ENCODE measurements at regions not wholly inside any gene's neighbourhood (a gene's known extent, or its start where the extent isn't known, plus 50 kb on each side); places are given as distances from the start of the nearest gene placed in this dataset.

GRCh38 chr10:53580465-53580864 lies 807.9 kb upstream of the MBL2 start:
- Histone ChIP-seq H3K27me3 (ENCODE audit: insufficient read depth, low read length) (no peaks in the 10 kb centered on the region), H3K4me1 (ENCODE audit: insufficient read depth, low read length) (no peaks in the 10 kb centered on the region), H3K79me2 (ENCODE audit: insufficient read depth, low read length) (no peaks in the 10 kb centered on the region), H3K4me3 (ENCODE audit: insufficient read depth, low read length) (no peak overlapping the region), H3K4me2 (ENCODE audit: insufficient read depth, low read length) (no peak overlapping the region), H2AFZ (ENCODE audit: low read length) (no peak overlapping the region), H3K9me3 (ENCODE audit: low read depth, low read length) (peaks cover 2% of the 10 kb centered on the region), H4K20me1 (ENCODE audit: insufficient read depth, low read length) (no peaks in the 10 kb centered on the region), H3K27ac (ENCODE audit: low read depth, low read length) (no peak overlapping the region), H3K36me3 (ENCODE audit: insufficient read depth, low read length) (no peaks in the 10 kb centered on the region)
- no peak for TF ChIP-seq CTCF (IDR thresholded peaks at IDR 0.05; ENCODE audit: extremely low read depth, low read depth, low read length)
- no peak for DNase-seq (ENCODE audit: insufficient read length, low spot score, missing footprints)

GRCh38 chr10:53579773-53580172 lies 807.2 kb upstream of the MBL2 start:
- no peak overlapping the region for H3K27ac ChIP-seq (ENCODE audit: low read depth, low read length)
- no peaks in the 10 kb centered on the region for H4K20me1 ChIP-seq (ENCODE audit: insufficient read depth, low read length)
- H3K36me3 ChIP-seq (ENCODE audit: insufficient read depth, low read length), result no peaks in the 10 kb centered on the region
- no peak overlapping the region for H3K4me3 ChIP-seq (ENCODE audit: insufficient read depth, low read length)
- no peaks in the 10 kb centered on the region for H3K27me3 ChIP-seq (ENCODE audit: insufficient read depth, low read length)
- no peaks in the 10 kb centered on the region for H3K4me1 ChIP-seq (ENCODE audit: insufficient read depth, low read length)
- H3K9me3 ChIP-seq (ENCODE audit: low read depth, low read length), result peaks cover 2% of the 10 kb centered on the region
- H3K4me2 ChIP-seq (ENCODE audit: insufficient read depth, low read length), result no peak overlapping the region
- no peak overlapping the region for H2AFZ ChIP-seq (ENCODE audit: low read length)
- H3K79me2 ChIP-seq (ENCODE audit: insufficient read depth, low read length), result no peaks in the 10 kb centered on the region
- DNase-seq (ENCODE audit: insufficient read length, low spot score, missing footprints), result no peak
- no peak for TF ChIP-seq CTCF (IDR thresholded peaks at IDR 0.05; ENCODE audit: extremely low read depth, low read depth, low read length)

GRCh38 chr10:53574024-53574423 lies 801.4 kb upstream of the MBL2 start:
- H2AFZ ChIP-seq (ENCODE audit: low read length), result no peak overlapping the region
- no peaks in the 10 kb centered on the region for H4K20me1 ChIP-seq (ENCODE audit: insufficient read depth, low read length)
- no peaks in the 10 kb centered on the region for H3K4me1 ChIP-seq (ENCODE audit: insufficient read depth, low read length)
- H3K36me3 ChIP-seq (ENCODE audit: insufficient read depth, low read length), result no peaks in the 10 kb centered on the region
- no peak overlapping the region for H3K4me2 ChIP-seq (ENCODE audit: insufficient read depth, low read length)
- no peak overlapping the region for H3K27ac ChIP-seq (ENCODE audit: low read depth, low read length)
- no peak overlapping the region for H3K4me3 ChIP-seq (ENCODE audit: insufficient read depth, low read length)
- no peaks in the 10 kb centered on the region for H3K79me2 ChIP-seq (ENCODE audit: insufficient read depth, low read length)
- DNase-seq (ENCODE audit: insufficient read length, low spot score, missing footprints), result no peak
- H3K9me3 ChIP-seq (ENCODE audit: low read depth, low read length), result peaks cover 2% of the 10 kb centered on the region
- H3K27me3 ChIP-seq (ENCODE audit: insufficient read depth, low read length), result no peaks in the 10 kb centered on the region
- TF ChIP-seq CTCF (IDR thresholded peaks at IDR 0.05; ENCODE audit: extremely low read depth, low read depth, low read length), result no peak

GRCh38 chr10:53573498-53573897 lies 800.9 kb upstream of the MBL2 start:
- H3K4me1 ChIP-seq (ENCODE audit: insufficient read depth, low read length), result no peaks in the 10 kb centered on the region
- H2AFZ ChIP-seq (ENCODE audit: low read length), result no peak overlapping the region
- no peaks in the 10 kb centered on the region for H4K20me1 ChIP-seq (ENCODE audit: insufficient read depth, low read length)

More at GRCh38 chr10:53573498-53573897, 800.9 kb upstream of the MBL2 start:
- Histone ChIP-seq H3K79me2 (ENCODE audit: insufficient read depth, low read length) (no peaks in the 10 kb centered on the region), H3K4me3 (ENCODE audit: insufficient read depth, low read length) (no peak overlapping the region), H3K4me2 (ENCODE audit: insufficient read depth, low read length) (no peak overlapping the region), H3K27me3 (ENCODE audit: insufficient read depth, low read length) (no peaks in the 10 kb centered on the region), H3K36me3 (ENCODE audit: insufficient read depth, low read length) (no peaks in the 10 kb centered on the region), H3K9me3 (ENCODE audit: low read depth, low read length) (peaks cover 2% of the 10 kb centered on the region), H3K27ac (ENCODE audit: low read depth, low read length) (no peak overlapping the region)
- TF ChIP-seq CTCF (IDR thresholded peaks at IDR 0.05; ENCODE audit: extremely low read depth, low read depth, low read length), result no peak
- DNase-seq (ENCODE audit: insufficient read length, low spot score, missing footprints), result no peak

Data from osteoblast (primary cell).